ENCODE measurements at regions not wholly inside any gene's neighbourhood (a gene's known extent, or its start where the extent isn't known, plus 50 kb on each side); places are given as distances from the start of the nearest gene placed in this dataset.

- Histone ChIP-seq H4K20me1 (no peaks in the 10 kb centered on the region), H3K4me3 (no peak overlapping the region), H3K27ac (no peak overlapping the region), H3K36me3 (no peaks in the 10 kb centered on the region), H3K4me2 (no peak overlapping the region), H3K9me3 (replicated peaks in 1 of 11) (no peaks in the 10 kb centered on the region), H3K9ac (no peak overlapping the region), H3K4me1 (peaks cover 0 to 10% (median 0%) of the 10 kb centered on the region in 10 experiments; a peak in 2 of 20 replicates), H3K27me3 (no peaks in the 10 kb centered on the region)
- TF ChIP-seq Cebpa-rat (IDR thresholded peaks at IDR 0.05), result no peak
Observed at GRCh38 chr1:82337635-82338034, 536.9 kb downstream of the ADGRL2 start.

- Histone ChIP-seq H3K4me1 (no peaks in the 10 kb centered on the region), H3K9me3 (replicated peaks in 1 of 11) (peaks cover 7 to 16% (median 14%) of the 10 kb centered on the region in 11 experiments; a peak in 20 of 22 replicates), H3K4me3 (no peak overlapping the region), H3K4me2 (no peak overlapping the region), H3K9ac (no peak overlapping the region), H3K27ac (no peak overlapping the region), H3K27me3 (no peaks in the 10 kb centered on the region), H4K20me1 (no peaks in the 10 kb centered on the region), H3K36me3 (no peaks in the 10 kb centered on the region)
- TF ChIP-seq Cebpa-rat (IDR thresholded peaks at IDR 0.05), result no peak
Observed at GRCh38 chr1:82330330-82330729, 529.6 kb downstream of the ADGRL2 start.

- H3K4me2 ChIP-seq, result no peak overlapping the region
- H4K20me1 ChIP-seq, result no peaks in the 10 kb centered on the region
- H3K4me1 ChIP-seq, result no peaks in the 10 kb centered on the region
- no peaks in the 10 kb centered on the region for H3K36me3 ChIP-seq
- H3K27me3 ChIP-seq, result no peaks in the 10 kb centered on the region
- H3K4me3 ChIP-seq, result no peak overlapping the region
- no peak overlapping the region for H3K27ac ChIP-seq
- TF ChIP-seq Cebpa-rat (IDR thresholded peaks at IDR 0.05), result no peak
- H3K9ac ChIP-seq, result no peak overlapping the region
- peaks cover 7 to 16% (median 14%) of the 10 kb centered on the region in 11 experiments; a peak in 20 of 22 replicates for H3K9me3 ChIP-seq (replicated peaks in 1 of 11)
Observed at GRCh38 chr1:82329226-82329625, 528.5 kb downstream of the ADGRL2 start.

- no peaks in the 10 kb centered on the region for H3K4me1 ChIP-seq
- H4K20me1 ChIP-seq, result no peaks in the 10 kb centered on the region
- TF ChIP-seq Cebpa-rat (IDR thresholded peaks at IDR 0.05), result no peak
- H3K36me3 ChIP-seq, result no peaks in the 10 kb centered on the region
- H3K27ac ChIP-seq, result no peak overlapping the region
- H3K4me2 ChIP-seq, result no peak overlapping the region
- no peaks in the 10 kb centered on the region for H3K9me3 ChIP-seq (replicated peaks in 1 of 11)
- H3K27me3 ChIP-seq, result no peaks in the 10 kb centered on the region
- H3K4me3 ChIP-seq, result no peak overlapping the region
- no peak overlapping the region for H3K9ac ChIP-seq
Observed at GRCh38 chr1:82323144-82323841, 522.6 kb downstream of the ADGRL2 start.

GRCh38 chr1:82321794-82322193 is 521.1 kb downstream of the ADGRL2 start:
- no peak for TF ChIP-seq Cebpa-rat (IDR thresholded peaks at IDR 0.05)
- no peaks in the 10 kb centered on the region for H3K36me3 ChIP-seq
- no peak overlapping the region for H3K9ac ChIP-seq
- H3K4me1 ChIP-seq, result no peaks in the 10 kb centered on the region
- no peaks in the 10 kb centered on the region for H3K27me3 ChIP-seq
- H3K4me3 ChIP-seq, result no peak overlapping the region
- H3K9me3 ChIP-seq (replicated peaks in 1 of 11), result no peaks in the 10 kb centered on the region
- no peak overlapping the region for H3K4me2 ChIP-seq
- no peaks in the 10 kb centered on the region for H4K20me1 ChIP-seq
- no peak overlapping the region for H3K27ac ChIP-seq

- Histone ChIP-seq H3K4me1 (no peaks in the 10 kb centered on the region), H3K9ac (no peak overlapping the region), H3K27me3 (no peaks in the 10 kb centered on the region), H3K4me3 (no peak overlapping the region), H3K4me2 (no peak overlapping the region), H3K9me3 (replicated peaks in 1 of 11) (no peaks in the 10 kb centered on the region), H3K27ac (no peak overlapping the region), H4K20me1 (no peaks in the 10 kb centered on the region), H3K36me3 (no peaks in the 10 kb centered on the region)
- no peak for TF ChIP-seq Cebpa-rat (IDR thresholded peaks at IDR 0.05)
Observed at GRCh38 chr1:82319546-82319945, 518.8 kb downstream of the ADGRL2 start.

GRCh38 chr1:82318921-82319320 is 518.2 kb downstream of the ADGRL2 start:
- H3K27me3 ChIP-seq, result no peaks in the 10 kb centered on the region
- no peaks in the 10 kb centered on the region for H3K36me3 ChIP-seq
- H3K9me3 ChIP-seq (replicated peaks in 1 of 11), result no peaks in the 10 kb centered on the region
- H3K9ac ChIP-seq, result no peak overlapping the region
- no peak overlapping the region for H3K27ac ChIP-seq
- no peak overlapping the region for H3K4me3 ChIP-seq
- no peaks in the 10 kb centered on the region for H4K20me1 ChIP-seq
- H3K4me1 ChIP-seq, result no peaks in the 10 kb centered on the region
- TF ChIP-seq Cebpa-rat (IDR thresholded peaks at IDR 0.05), result no peak
- no peak overlapping the region for H3K4me2 ChIP-seq

- no peaks in the 10 kb centered on the region for H3K36me3 ChIP-seq
- H3K4me1 ChIP-seq, result no peaks in the 10 kb centered on the region
- no peak overlapping the region for H3K27ac ChIP-seq
- H3K9me3 ChIP-seq (replicated peaks in 1 of 11), result no peaks in the 10 kb centered on the region
- no peak for TF ChIP-seq Cebpa-rat (IDR thresholded peaks at IDR 0.05)
- no peaks in the 10 kb centered on the region for H4K20me1 ChIP-seq
- no peaks in the 10 kb centered on the region for H3K27me3 ChIP-seq
- no peak overlapping the region for H3K4me2 ChIP-seq
- H3K4me3 ChIP-seq, result no peak overlapping the region
- H3K9ac ChIP-seq, result no peak overlapping the region
Observed at GRCh38 chr1:82318265-82318664, 517.5 kb downstream of the ADGRL2 start.

- Histone ChIP-seq H4K20me1 (no peaks in the 10 kb centered on the region), H3K4me3 (no peak overlapping the region), H3K4me2 (no peak overlapping the region), H3K4me1 (no peaks in the 10 kb centered on the region), H3K9ac (no peak overlapping the region), H3K27ac (no peak overlapping the region), H3K36me3 (no peaks in the 10 kb centered on the region), H3K27me3 (no peaks in the 10 kb centered on the region), H3K9me3 (replicated peaks in 1 of 11) (no peaks in the 10 kb centered on the region)
- TF ChIP-seq Cebpa-rat (IDR thresholded peaks at IDR 0.05), result no peak
Observed at GRCh38 chr1:82317671-82318070, 516.9 kb downstream of the ADGRL2 start.

GRCh38 chr1:82299656-82300055 is 498.9 kb downstream of the ADGRL2 start:
- no peak overlapping the region for H3K4me3 ChIP-seq
- no peaks in the 10 kb centered on the region for H3K9me3 ChIP-seq (replicated peaks in 1 of 11)
- TF ChIP-seq Cebpa-rat (IDR thresholded peaks at IDR 0.05), result no peak
- H3K27me3 ChIP-seq, result no peaks in the 10 kb centered on the region
- no peaks in the 10 kb centered on the region for H3K4me1 ChIP-seq
- H3K36me3 ChIP-seq, result no peaks in the 10 kb centered on the region
- no peak overlapping the region for H3K27ac ChIP-seq
- no peaks in the 10 kb centered on the region for H4K20me1 ChIP-seq
- no peak overlapping the region for H3K4me2 ChIP-seq
- H3K9ac ChIP-seq, result no peak overlapping the region
